B cell (primary cell): ENCODE measurements at regions not wholly inside any gene's neighbourhood (a gene's known extent, or its start where the extent isn't known, plus 50 kb on each side); places are given as distances from the start of the nearest gene placed in this dataset.

Experiments used
- EZH2 ChIP-seq: IDR thresholded peaks from 2 replicates; pipeline ENCODE4 v1.6.1; 2012; ENCODE audit warnings: borderline replicate concordance, low read depth, mild to moderate bottlenecking, moderate library complexity, low read length; ENCODE audit not compliant: insufficient read depth, poor library complexity, severe bottlenecking
- TF ChIP-seq, protein P1 (sequence below): fragments of 200-600 bp; IDR thresholded peaks from one replicate; pipeline ENCODE4 v1.8.0; 2022; ENCODE audit warnings: antibody characterized with exemption, mild to moderate bottlenecking

DNA sequence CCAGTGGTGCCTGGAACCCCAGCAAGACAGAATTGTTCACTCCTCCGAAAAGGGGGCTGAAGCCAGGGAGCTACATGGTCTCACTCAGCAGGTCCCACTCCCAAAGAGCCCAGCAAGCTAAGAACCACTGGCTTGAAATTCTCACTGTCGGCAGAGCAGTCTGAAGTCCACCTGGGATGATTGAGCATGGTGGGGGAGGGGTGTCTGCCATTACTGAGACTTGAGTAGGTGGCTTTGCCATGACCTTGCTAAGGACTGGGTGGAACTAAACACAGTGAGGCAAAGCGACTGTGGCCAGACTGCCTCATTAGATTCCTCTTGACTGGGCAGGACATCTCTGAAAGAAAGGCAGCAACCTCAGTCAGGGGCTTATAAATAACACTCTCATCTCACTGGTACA is 122.6 kb upstream of the ZC4H2 start:
- TF ChIP-seq, protein P1, sequence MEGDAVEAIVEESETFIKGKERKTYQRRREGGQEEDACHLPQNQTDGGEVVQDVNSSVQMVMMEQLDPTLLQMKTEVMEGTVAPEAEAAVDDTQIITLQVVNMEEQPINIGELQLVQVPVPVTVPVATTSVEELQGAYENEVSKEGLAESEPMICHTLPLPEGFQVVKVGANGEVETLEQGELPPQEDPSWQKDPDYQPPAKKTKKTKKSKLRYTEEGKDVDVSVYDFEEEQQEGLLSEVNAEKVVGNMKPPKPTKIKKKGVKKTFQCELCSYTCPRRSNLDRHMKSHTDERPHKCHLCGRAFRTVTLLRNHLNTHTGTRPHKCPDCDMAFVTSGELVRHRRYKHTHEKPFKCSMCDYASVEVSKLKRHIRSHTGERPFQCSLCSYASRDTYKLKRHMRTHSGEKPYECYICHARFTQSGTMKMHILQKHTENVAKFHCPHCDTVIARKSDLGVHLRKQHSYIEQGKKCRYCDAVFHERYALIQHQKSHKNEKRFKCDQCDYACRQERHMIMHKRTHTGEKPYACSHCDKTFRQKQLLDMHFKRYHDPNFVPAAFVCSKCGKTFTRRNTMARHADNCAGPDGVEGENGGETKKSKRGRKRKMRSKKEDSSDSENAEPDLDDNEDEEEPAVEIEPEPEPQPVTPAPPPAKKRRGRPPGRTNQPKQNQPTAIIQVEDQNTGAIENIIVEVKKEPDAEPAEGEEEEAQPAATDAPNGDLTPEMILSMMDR = no peak
- TF ChIP-seq EZH2 = no peak
